Upper lobe of left lung (tissue), 6 donors: ENCODE measurements at regions not wholly inside any gene's neighbourhood (a gene's known extent, or its start where the extent isn't known, plus 50 kb on each side); places are given as distances from the start of the nearest gene placed in this dataset.

ENCODE experiments used
- ATAC-seq, 2 donors: fragments of 200-7000 bp; cut with Tn5 transposase; one replicate each; pipeline ENCODE4 v1.9.1; 2022; ENCODE audit warnings: mild to moderate bottlenecking in 2 of 2, moderate library complexity in 2 of 2; ENCODE audit not compliant: low FRiP score in 2 of 2
- DNase-seq, 2 donors: peaks; one replicate each; pipeline ENCODE4 v3.0.0-alpha.2; 2019 to 2020
- H3K27ac ChIP-seq, 4 donors: fragments of 200-600 bp; sonication (generic); one replicate each; pipeline ENCODE4 v1.5.1; 2016 to 2019
- H3K27me3 ChIP-seq, 4 donors: fragments of 200-600 bp; sonication (generic); one replicate each; pipeline ENCODE4 v1.5.1; 2017 to 2019
- H3K36me3 ChIP-seq, 4 donors: fragments of 200-600 bp; sonication (generic); one replicate each; pipeline ENCODE4 v1.5.1; 2016 to 2019
- H3K4me1 ChIP-seq, 4 donors: fragments of 200-600 bp; sonication (generic); one replicate each; pipeline ENCODE4 v1.5.1; 2018 to 2019
- H3K4me3 ChIP-seq, 4 donors: fragments of 200-600 bp; sonication (generic); one replicate each; pipeline ENCODE4 v1.5.1; 2017 to 2019; ENCODE audit warnings: mild to moderate bottlenecking in 2 of 4, moderate library complexity in 1 of 4
- H3K9me3 ChIP-seq, 4 donors: fragments of 200-600 bp; sonication (generic); one replicate each; pipeline ENCODE4 v1.5.1; 2018 to 2019
- CTCF ChIP-seq, 6 experiments: fragments of 450-650 bp in 4 of 6; fragments of 200-600 bp in 2 of 6; sonication (generic) in 2 of 6; IDR thresholded peaks; one replicate each; pipeline ENCODE4 v1.5.1; 2016 to 2019; ENCODE audit warnings: antibody characterized with exemption in 6 of 6
- EP300 ChIP-seq, 4 donors: sonication (generic); formaldehyde crosslinking; IDR thresholded peaks; one replicate each; pipeline ENCODE4 v1.5.1; 2017; ENCODE audit warnings: antibody characterized with exemption in 4 of 4, control low read depth in 2 of 4
- POLR2A ChIP-seq, 4 donors: fragments of 450-650 bp; IDR thresholded peaks; one replicate each; pipeline ENCODE4 v1.5.1; 2016 to 2017; ENCODE audit warnings: antibody characterized with exemption in 4 of 4, mild to moderate bottlenecking in 2 of 4
- POLR2AphosphoS5 ChIP-seq, 2 donors: sonication (generic); formaldehyde crosslinking; IDR thresholded peaks; one replicate each; pipeline ENCODE4 v1.5.1; 2017; ENCODE audit warnings: antibody characterized with exemption in 2 of 2
- WGBS, 2 donors: methylation state at CpG; one replicate each; pipeline ENCODE4 v1.1.5; 2017 to 2018; 5-methylcytosine and 5-hydroxymethylcytosine counted together
- donor health status: DM: no; HTN: no; CAD: no; lungs with moderate emphysema.
- donor health status: DM: no; HTN: yes; CAD: no; lungs with severe emphysema.

GRCh38 chr15:53218666-53219580 lies 428.8 kb upstream of the ONECUT1 start:
- DNase-seq = no peak
- no peaks in the 10 kb centered on the region for H3K4me1 ChIP-seq

GRCh38 chr15:53216036-53216435 lies 425.9 kb upstream of the ONECUT1 start:
- ATAC-seq = no peak
- Histone ChIP-seq H3K4me1 (no peaks in the 10 kb centered on the region), H3K9me3 (no peaks in the 10 kb centered on the region), H3K27ac (no peak overlapping the region), H3K4me3 (no peak overlapping the region), H3K27me3 (no peaks in the 10 kb centered on the region), H3K36me3 (no peaks in the 10 kb centered on the region)
- no peak for DNase-seq
- WGBS, 2 donors = 66 to 83% methylated on average over 3 of the region's 3 CpGs
- TF ChIP-seq POLR2A (IDR thresholded peaks at IDR 0.05) = no peak
- TF ChIP-seq EP300 (IDR thresholded peaks at IDR 0.05) = no peak
- TF ChIP-seq CTCF (IDR thresholded peaks at IDR 0.05) = no peak
- TF ChIP-seq POLR2AphosphoS5 (IDR thresholded peaks at IDR 0.05) = no peak

More at GRCh38 chr15:53218666-53219580, 428.8 kb upstream of the ONECUT1 start:
- Histone ChIP-seq H3K4me3 (no peak overlapping the region), H3K36me3 (no peaks in the 10 kb centered on the region), H3K27me3 (no peaks in the 10 kb centered on the region), H3K9me3 (no peaks in the 10 kb centered on the region), H3K27ac (no peak overlapping the region)
- 77 to 82% methylated on average over 7 of the region's 7 CpGs for WGBS, 2 donors
- ATAC-seq = no peak
- no peak for TF ChIP-seq POLR2AphosphoS5 (IDR thresholded peaks at IDR 0.05)
- TF ChIP-seq CTCF (IDR thresholded peaks at IDR 0.05) = no peak
- TF ChIP-seq EP300 (IDR thresholded peaks at IDR 0.05) = no peak
- no peak for TF ChIP-seq POLR2A (IDR thresholded peaks at IDR 0.05)

GRCh38 chr15:53213336-53213735 lies 423.2 kb upstream of the ONECUT1 start:
- no peak for DNase-seq
- no peaks in the 10 kb centered on the region for H3K4me1 ChIP-seq
- H3K27me3 ChIP-seq = no peaks in the 10 kb centered on the region
- no peaks in the 10 kb centered on the region for H3K9me3 ChIP-seq
- ATAC-seq = no peak
- no peaks in the 10 kb centered on the region for H3K36me3 ChIP-seq
- no peak overlapping the region for H3K4me3 ChIP-seq
- H3K27ac ChIP-seq = no peak overlapping the region
- TF ChIP-seq EP300 (IDR thresholded peaks at IDR 0.05) (no peak), CTCF (IDR thresholded peaks at IDR 0.05) (no peak), POLR2A (IDR thresholded peaks at IDR 0.05) (no peak), POLR2AphosphoS5 (IDR thresholded peaks at IDR 0.05) (no peak)

- 72 to 77% methylated on average over 4 of the region's 4 CpGs for WGBS, 2 donors
- Histone ChIP-seq H3K27me3 (no peaks in the 10 kb centered on the region), H3K27ac (no peak overlapping the region), H3K4me1 (no peaks in the 10 kb centered on the region), H3K9me3 (no peaks in the 10 kb centered on the region), H3K4me3 (no peak overlapping the region), H3K36me3 (no peaks in the 10 kb centered on the region)
- ATAC-seq (no peak), DNase-seq (no peak)
- TF ChIP-seq CTCF (IDR thresholded peaks at IDR 0.05) = no peak
- no peak for TF ChIP-seq EP300 (IDR thresholded peaks at IDR 0.05)
- no peak for TF ChIP-seq POLR2A (IDR thresholded peaks at IDR 0.05)
- TF ChIP-seq POLR2AphosphoS5 (IDR thresholded peaks at IDR 0.05) = no peak
These were observed 422.6 kb upstream of the ONECUT1 start for GRCh38 chr15:53212785-53213184.

- peaks cover 0 to 4% (median 0%) of the 10 kb centered on the region in 4 donors for H3K9me3 ChIP-seq
- WGBS, 2 donors = 74 to 81% methylated on average over 3 of the region's 3 CpGs
- H3K4me3 ChIP-seq = no peak overlapping the region
- no peak overlapping the region for H3K27ac ChIP-seq
- no peak for TF ChIP-seq POLR2A (IDR thresholded peaks at IDR 0.05)
- no peaks in the 10 kb centered on the region for H3K27me3 ChIP-seq
- H3K4me1 ChIP-seq = no peaks in the 10 kb centered on the region
- no peak for DNase-seq
- no peaks in the 10 kb centered on the region for H3K36me3 ChIP-seq
- ATAC-seq = no peak
These were observed 420.5 kb upstream of the ONECUT1 start for GRCh38 chr15:53210653-53211052.
